ENCODE measurements at regions not wholly inside any gene's neighbourhood (a gene's known extent, or its start where the extent isn't known, plus 50 kb on each side); places are given as distances from the start of the nearest gene placed in this dataset.

GRCh38 chr3:87957575-87957974, 101.2 kb downstream of the CGGBP1 start:
- POLR2A ChIA-PET = no interaction called here
- dilution Hi-C loops (cut with MboI; ENCODE audit: extremely low pct_ligation_motif_present, low sequenced_read_pairs) (no loop called here), intact Hi-C loops (cut with micrococcal nuclease) (no loop called here)
- H3K27me3 ChIP-seq (ENCODE audit: control insufficient read depth in 2 of 2, insufficient read depth in 2 of 2, low read length in 2 of 2) = peaks cover 0 to 10% of the 10 kb centered on the region in 2 experiments
- no peak overlapping the region for H2AFZ ChIP-seq (ENCODE audit: low read depth, low read length)
- FAIRE-seq (no peak), DNase-seq (ENCODE audit: low read depth, low spot score) (no peak)
- H3K4me3 ChIP-seq (replicated peaks in 1 of 3; ENCODE audit: insufficient read depth in 1 of 3, low read depth in 1 of 3, low read length in 3 of 3) = no peak overlapping the region
- H3K4me2 ChIP-seq (ENCODE audit: insufficient read depth, low read length) = no peak overlapping the region
- TF ChIP-seq JUN (IDR thresholded peaks at IDR 0.05; ENCODE audit: borderline replicate concordance, insufficient read depth, insufficient read length, low read depth) (no peak), POLR2AphosphoS5 (IDR thresholded peaks at IDR 0.05; ENCODE audit: insufficient read depth, low read depth, low read length) (no peak), MYC (IDR thresholded peaks at IDR 0.05; ENCODE audit: low read depth, low read length) (no peak), MAX (IDR thresholded peaks at IDR 0.05; ENCODE audit: insufficient read depth, insufficient read length) (no peak), FOS (IDR thresholded peaks at IDR 0.05; ENCODE audit: borderline replicate concordance, insufficient read depth, low read length) (no peak), EZH2 (IDR thresholded peaks at IDR 0.05; ENCODE audit: borderline replicate concordance, low read depth, low read length, severe bottlenecking) (no peak), GATA2 (IDR thresholded peaks at IDR 0.05; ENCODE audit: insufficient read depth, insufficient read length, low read depth, low read length) (no peak), CTCF (IDR thresholded peaks at IDR 0.05; ENCODE audit: extremely low read depth in 1 of 2, insufficient read depth in 1 of 2, low read depth in 1 of 2, low read length in 2 of 2) (no peak), POLR2A (IDR thresholded peaks at IDR 0.05; ENCODE audit: low read depth, low read length) (no peak)
- no TSS peak for BruUV-seq (replicated peaks)
- no peak overlapping the region for H3K27ac ChIP-seq (ENCODE audit: insufficient read depth, low read depth, low read length)
- no peaks in the 10 kb centered on the region for H3K9me1 ChIP-seq (replicated peaks; ENCODE audit: control insufficient read depth, extremely low read depth, insufficient read depth, low read length)
- no peaks in the 10 kb centered on the region for H3K4me1 ChIP-seq (ENCODE audit: control insufficient read depth, extremely low read depth, insufficient read depth, low read length)
- no peaks in the 10 kb centered on the region for H3K9me3 ChIP-seq (replicated peaks; ENCODE audit: control insufficient read depth, insufficient read depth, low read length)
- no peak overlapping the region for H3K9ac ChIP-seq (replicated peaks; ENCODE audit: extremely low read depth, insufficient read depth, low read length)
- no peaks in the 10 kb centered on the region for H4K20me1 ChIP-seq (replicated peaks; ENCODE audit: control insufficient read depth, extremely low read depth, insufficient read depth, low read length)
- CTCF ChIA-PET = no interaction called here
- no peaks in the 10 kb centered on the region for H3K79me2 ChIP-seq (ENCODE audit: control insufficient read depth, insufficient read depth, low read length)
- no peaks in the 10 kb centered on the region for H3K36me3 ChIP-seq (ENCODE audit: control insufficient read depth in 2 of 2, extremely low read depth in 1 of 2, insufficient read depth in 2 of 2, low read length in 2 of 2)
